Esophagus squamous epithelium (tissue), 4 donors: ENCODE measurements at regions not wholly inside any gene's neighbourhood (a gene's known extent, or its start where the extent isn't known, plus 50 kb on each side); places are given as distances from the start of the nearest gene placed in this dataset.

Source experiments
- CTCF ChIP-seq, 6 experiments: fragments of 450-650 bp in 4 of 6; fragments of 200-600 bp in 2 of 6; sonication (generic) in 2 of 6; IDR thresholded peaks; one replicate each; pipeline ENCODE4 v1.5.1; 2016 to 2019; ENCODE audit warnings: antibody characterized with exemption in 6 of 6, mild to moderate bottlenecking in 4 of 6, moderate library complexity in 4 of 6
- POLR2A ChIP-seq, 4 donors: fragments of 450-650 bp; IDR thresholded peaks; one replicate each; pipeline ENCODE4 v1.6.1; 2017; ENCODE audit warnings: antibody characterized with exemption in 4 of 4, mild to moderate bottlenecking in 4 of 4, moderate library complexity in 3 of 4

DNA sequence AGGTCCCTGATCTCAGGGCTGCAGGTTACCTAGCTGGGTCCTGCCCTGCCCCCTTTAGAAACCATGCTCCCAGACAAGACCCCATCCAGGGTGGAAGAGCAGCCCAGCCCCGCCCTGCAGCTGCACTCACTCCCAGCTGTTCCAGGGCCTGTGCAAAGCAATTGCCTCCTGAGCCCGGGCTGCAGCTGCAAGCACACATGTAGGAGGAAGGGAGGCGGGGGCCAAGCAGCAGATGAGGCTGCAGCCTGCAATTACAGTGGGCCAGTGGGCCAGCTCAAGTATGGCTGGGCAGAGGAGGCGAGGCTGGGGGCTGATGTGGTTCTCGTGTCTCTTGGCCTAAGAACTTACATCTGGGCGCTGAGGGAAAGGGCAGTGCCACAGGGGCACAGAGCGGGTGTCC lies 65.4 kb upstream of the TUBA3E start:
- TF ChIP-seq CTCF (IDR thresholded peaks at IDR 0.05) (no peak), POLR2A (IDR thresholded peaks at IDR 0.05) (no peak)
